Panc1 (cell line): ENCODE measurements at regions not wholly inside any gene's neighbourhood (a gene's known extent, or its start where the extent isn't known, plus 50 kb on each side); places are given as distances from the start of the nearest gene placed in this dataset.

Source experiments
- ATAC-seq: fragments of 200-7000 bp; cut with Tn5 transposase; 2 replicates; pipeline ENCODE4 v1.9.1; 2020; ENCODE audit warnings: mild to moderate bottlenecking, moderate library complexity
- BruUV-seq: library from RNA; stranded (reverse); fragments of 400-500 nt; replicated peaks from 2 replicates; lab custom pipeline; 2021; lab: Mats Ljungman, UMichigan
- CTCF ChIA-PET: fragments of 300-600 bp; sonication (Branson Sonifier 250); formaldehyde crosslinking; loops from one replicate; lab custom pipeline; 2022; ENCODE audit warnings: antibody characterized with exemption; lab: Charles Lee
- POLR2A ChIA-PET: fragments of 300-600 bp; sonication (Branson Sonifier 250); formaldehyde crosslinking; loops from one replicate; lab custom pipeline; 2022; ENCODE audit warnings: antibody characterized with exemption; lab: Charles Lee
- DNase-seq: peaks from one replicate; pipeline ENCODE4 v3.0.0-alpha.2; 2010; ENCODE audit warnings: low read depth, low spot score
- H3K27ac ChIP-seq: 2 replicates; pipeline ENCODE4 v1.5.1; 2011; ENCODE audit warnings: mild to moderate bottlenecking, low read length, inconsistent platforms
- H3K27me3 ChIP-seq: fragments of 200-500 bp; sonication (Bioruptor generic); 2 replicates; pipeline ENCODE4 v1.6.0; 2014; ENCODE audit warnings: low read length, inconsistent platforms; ENCODE audit not compliant: control insufficient read depth, insufficient read depth
- H3K36me3 ChIP-seq: fragments of 200-500 bp; sonication (Bioruptor generic); 2 replicates; pipeline ENCODE4 v1.5.1; 2014; ENCODE audit warnings: inconsistent platforms, mild to moderate bottlenecking, low read length, moderate library complexity; ENCODE audit not compliant: control insufficient read depth, insufficient read depth
- H3K4me1 ChIP-seq: 2 replicates; pipeline ENCODE4 v1.5.1; 2011; ENCODE audit warnings: inconsistent platforms, mild to moderate bottlenecking, low read length, moderate library complexity; ENCODE audit not compliant: control insufficient read depth, insufficient read depth
- H3K4me3 ChIP-seq, 2 experiments: 2 replicates each; pipeline ENCODE4 v1.5.1; 2011 to 2012; ENCODE audit warnings: low read depth in 2 of 2, low read length in 2 of 2, mild to moderate bottlenecking in 2 of 2, inconsistent platforms in 1 of 2, moderate library complexity in 1 of 2
- H3K9me3 ChIP-seq: fragments of 200-500 bp; sonication (Bioruptor generic); 2 replicates; pipeline ENCODE4 v1.5.1; 2014; ENCODE audit warnings: low read depth, mild to moderate bottlenecking, inconsistent platforms, low read length, moderate library complexity; ENCODE audit not compliant: control insufficient read depth, insufficient read depth
- POLR2AphosphoS5 ChIP-seq: IDR thresholded peaks from 2 replicates; pipeline ENCODE4 v1.6.1; 2012; ENCODE audit warnings: mild to moderate bottlenecking, low read depth, low read length, moderate library complexity
- SIN3A ChIP-seq: IDR thresholded peaks from 2 replicates; pipeline ENCODE4 v1.6.1; 2012; ENCODE audit warnings: low read depth, mild to moderate bottlenecking, low read length, moderate library complexity, borderline replicate concordance; ENCODE audit not compliant: insufficient read depth
- TCF7L2 ChIP-seq: IDR thresholded peaks from 2 replicates; pipeline ENCODE4 v1.6.1; 2011; ENCODE audit warnings: mild to moderate bottlenecking, low read depth, low read length, inconsistent platforms
- in situ Hi-C: cut with HindIII; loops from 2 replicates; pipeline ENCODE4 v1.10.0; 2016; ENCODE audit warnings: low sequenced_read_pairs, low pct_unique_long_range_greater_than_20kb
- intact Hi-C: fragments of 100-400 bp; cut with micrococcal nuclease; formaldehyde crosslinking; loops from one replicate; pipeline ENCODE4 v1.10.0; 2022; ENCODE audit not compliant: unreplicated experiment
- TF ChIP-seq, protein P1 (sequence below): fragments of 450-650 bp; IDR thresholded peaks from 2 replicates; pipeline ENCODE4 v1.5.1; 2017; ENCODE audit warnings: mild to moderate bottlenecking
- TF ChIP-seq, protein P2 (sequence below), 2 experiments: IDR thresholded peaks; 2 replicates each; pipeline ENCODE4 v1.6.1; 2011 to 2012; ENCODE audit warnings: low read depth in 2 of 2, control low read depth in 1 of 2, low read length in 1 of 2, mild to moderate bottlenecking in 1 of 2, moderate library complexity in 1 of 2; ENCODE audit not compliant: insufficient read depth in 1 of 2

DNA sequence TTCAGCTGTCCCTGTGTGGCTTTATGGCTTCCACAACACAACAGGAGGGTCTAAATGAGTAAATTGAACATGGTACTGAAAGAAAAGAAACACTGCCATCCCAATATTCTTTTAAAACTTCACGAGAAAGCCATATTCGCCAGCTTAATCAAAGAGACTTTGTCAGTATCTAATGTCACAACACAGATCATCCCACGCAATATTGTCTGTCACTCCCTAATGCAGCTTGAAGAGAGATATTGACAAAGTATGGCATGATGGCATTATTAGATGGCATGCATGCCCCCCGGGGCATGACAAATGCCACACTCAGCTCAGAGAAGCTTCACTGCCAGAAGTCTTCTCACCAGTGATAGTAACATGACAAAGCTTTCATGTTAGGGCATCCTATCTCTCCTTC is 197.8 kb downstream of the TTC8 start:
- no peak for ATAC-seq
- intact Hi-C loops (no loop called here), in situ Hi-C loops (no loop called here)
- TF ChIP-seq, protein P1, sequence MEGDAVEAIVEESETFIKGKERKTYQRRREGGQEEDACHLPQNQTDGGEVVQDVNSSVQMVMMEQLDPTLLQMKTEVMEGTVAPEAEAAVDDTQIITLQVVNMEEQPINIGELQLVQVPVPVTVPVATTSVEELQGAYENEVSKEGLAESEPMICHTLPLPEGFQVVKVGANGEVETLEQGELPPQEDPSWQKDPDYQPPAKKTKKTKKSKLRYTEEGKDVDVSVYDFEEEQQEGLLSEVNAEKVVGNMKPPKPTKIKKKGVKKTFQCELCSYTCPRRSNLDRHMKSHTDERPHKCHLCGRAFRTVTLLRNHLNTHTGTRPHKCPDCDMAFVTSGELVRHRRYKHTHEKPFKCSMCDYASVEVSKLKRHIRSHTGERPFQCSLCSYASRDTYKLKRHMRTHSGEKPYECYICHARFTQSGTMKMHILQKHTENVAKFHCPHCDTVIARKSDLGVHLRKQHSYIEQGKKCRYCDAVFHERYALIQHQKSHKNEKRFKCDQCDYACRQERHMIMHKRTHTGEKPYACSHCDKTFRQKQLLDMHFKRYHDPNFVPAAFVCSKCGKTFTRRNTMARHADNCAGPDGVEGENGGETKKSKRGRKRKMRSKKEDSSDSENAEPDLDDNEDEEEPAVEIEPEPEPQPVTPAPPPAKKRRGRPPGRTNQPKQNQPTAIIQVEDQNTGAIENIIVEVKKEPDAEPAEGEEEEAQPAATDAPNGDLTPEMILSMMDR: no peak
- TF ChIP-seq TCF7L2 (no peak), SIN3A (no peak), POLR2AphosphoS5 (no peak)
- TF ChIP-seq, protein P2, sequence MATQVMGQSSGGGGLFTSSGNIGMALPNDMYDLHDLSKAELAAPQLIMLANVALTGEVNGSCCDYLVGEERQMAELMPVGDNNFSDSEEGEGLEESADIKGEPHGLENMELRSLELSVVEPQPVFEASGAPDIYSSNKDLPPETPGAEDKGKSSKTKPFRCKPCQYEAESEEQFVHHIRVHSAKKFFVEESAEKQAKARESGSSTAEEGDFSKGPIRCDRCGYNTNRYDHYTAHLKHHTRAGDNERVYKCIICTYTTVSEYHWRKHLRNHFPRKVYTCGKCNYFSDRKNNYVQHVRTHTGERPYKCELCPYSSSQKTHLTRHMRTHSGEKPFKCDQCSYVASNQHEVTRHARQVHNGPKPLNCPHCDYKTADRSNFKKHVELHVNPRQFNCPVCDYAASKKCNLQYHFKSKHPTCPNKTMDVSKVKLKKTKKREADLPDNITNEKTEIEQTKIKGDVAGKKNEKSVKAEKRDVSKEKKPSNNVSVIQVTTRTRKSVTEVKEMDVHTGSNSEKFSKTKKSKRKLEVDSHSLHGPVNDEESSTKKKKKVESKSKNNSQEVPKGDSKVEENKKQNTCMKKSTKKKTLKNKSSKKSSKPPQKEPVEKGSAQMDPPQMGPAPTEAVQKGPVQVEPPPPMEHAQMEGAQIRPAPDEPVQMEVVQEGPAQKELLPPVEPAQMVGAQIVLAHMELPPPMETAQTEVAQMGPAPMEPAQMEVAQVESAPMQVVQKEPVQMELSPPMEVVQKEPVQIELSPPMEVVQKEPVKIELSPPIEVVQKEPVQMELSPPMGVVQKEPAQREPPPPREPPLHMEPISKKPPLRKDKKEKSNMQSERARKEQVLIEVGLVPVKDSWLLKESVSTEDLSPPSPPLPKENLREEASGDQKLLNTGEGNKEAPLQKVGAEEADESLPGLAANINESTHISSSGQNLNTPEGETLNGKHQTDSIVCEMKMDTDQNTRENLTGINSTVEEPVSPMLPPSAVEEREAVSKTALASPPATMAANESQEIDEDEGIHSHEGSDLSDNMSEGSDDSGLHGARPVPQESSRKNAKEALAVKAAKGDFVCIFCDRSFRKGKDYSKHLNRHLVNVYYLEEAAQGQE (IDR thresholded peaks at IDR 0.05; ENCODE audit: insufficient read depth in 1 of 2, low read depth in 2 of 2, low read length in 1 of 2): no peak
- no peaks in the 10 kb centered on the region for H3K36me3 ChIP-seq
- POLR2A ChIA-PET: no interaction called here
- H3K4me3 ChIP-seq: no peak overlapping the region
- H3K4me1 ChIP-seq: no peaks in the 10 kb centered on the region
- DNase-seq: no peak
- CTCF ChIA-PET: interaction anchor here (0.6 kb wide), 1 partner anchor 412 kb away, joined by 5 read pairs; no protein-coding TSS in a partner anchor
- no peak overlapping the region for H3K27ac ChIP-seq
- BruUV-seq: no TSS peak
- H3K9me3 ChIP-seq: no peaks in the 10 kb centered on the region
- peaks cover 2% of the 10 kb centered on the region; the same call in 1 of the 2 replicates for H3K27me3 ChIP-seq

DNA sequence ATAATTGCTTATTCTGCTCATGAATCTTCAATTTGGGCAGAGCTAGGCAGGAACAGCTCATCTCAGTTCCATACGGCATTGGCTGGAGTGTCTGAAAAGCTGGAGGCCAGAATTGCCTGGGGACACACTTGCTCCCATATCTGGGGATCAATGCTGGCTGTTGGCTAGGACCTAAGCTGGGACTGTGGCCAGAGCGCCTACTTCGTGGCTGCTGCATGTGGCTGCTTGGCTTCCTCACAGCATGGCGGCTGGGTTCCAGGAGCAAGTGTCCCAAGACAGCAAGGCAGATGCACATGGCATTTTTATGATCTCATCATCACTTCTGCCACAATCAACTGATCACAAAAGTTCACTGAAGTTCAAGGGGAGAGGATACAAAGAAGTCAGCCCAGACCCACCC is 200.2 kb downstream of the TTC8 start:
- DNase-seq: no peak
- no peaks in the 10 kb centered on the region for H3K36me3 ChIP-seq
- POLR2A ChIA-PET: no interaction called here
- H3K4me1 ChIP-seq: no peaks in the 10 kb centered on the region
- no peak overlapping the region for H3K4me3 ChIP-seq
- H3K27me3 ChIP-seq: peaks cover under 1% of the 10 kb centered on the region; the same call in 1 of the 2 replicates
- BruUV-seq: no TSS peak
- CTCF ChIA-PET: no interaction called here
- TF ChIP-seq SIN3A (no peak), TCF7L2 (no peak), POLR2AphosphoS5 (no peak)
- TF ChIP-seq, protein P2 (IDR thresholded peaks at IDR 0.05; ENCODE audit: insufficient read depth in 1 of 2, low read depth in 2 of 2, low read length in 1 of 2): no peak
- TF ChIP-seq, protein P1: no peak
- H3K27ac ChIP-seq: no peak overlapping the region
- no peak for ATAC-seq
- intact Hi-C loops (no loop called here), in situ Hi-C loops (no loop called here)
- H3K9me3 ChIP-seq: no peaks in the 10 kb centered on the region
